HG03378 (cell line): ENCODE measurements at regions not wholly inside any gene's neighbourhood (a gene's known extent, or its start where the extent isn't known, plus 50 kb on each side); places are given as distances from the start of the nearest gene placed in this dataset.
"Not testable (repeated sequence)": the region's sequence is repeated elsewhere in the genome, so short reads cannot be mapped to it uniquely, and the experiment has no call there.

Source experiments
- ATAC-seq: cut with Tn5 transposase; IDR thresholded peaks from one replicate; pipeline ENCODE4 v1.9.1; 2021; ENCODE audit warnings: mild to moderate bottlenecking, moderate library complexity; ENCODE audit not compliant: unreplicated experiment

- ATAC-seq: no peak
Observed at GRCh38 chr1:55815745-55816455, 600.7 kb upstream of the USP24 start.

- no peak for ATAC-seq
Observed at GRCh38 chr1:55814967-55815366, 599.8 kb upstream of the USP24 start.

- no peak for ATAC-seq
Observed at GRCh38 chr1:55813618-55814017, 598.5 kb upstream of the USP24 start.

- no peak for ATAC-seq
Observed at GRCh38 chr1:55812281-55812680, 597.1 kb upstream of the USP24 start.

GRCh38 chr1:55808263-55808662 lies 593.1 kb upstream of the USP24 start:
- ATAC-seq: no peak

GRCh38 chr1:55803429-55803828 lies 588.3 kb upstream of the USP24 start:
- ATAC-seq: no peak

GRCh38 chr1:55801481-55801880 lies 586.3 kb upstream of the USP24 start:
- no peak for ATAC-seq

GRCh38 chr1:55800503-55800902 lies 585.3 kb upstream of the USP24 start:
- ATAC-seq: no peak

- no peak for ATAC-seq
Observed at GRCh38 chr1:55793856-55794255, 578.7 kb upstream of the USP24 start.

- no peak for ATAC-seq
Observed at GRCh38 chr1:55792870-55793269, 577.7 kb upstream of the USP24 start.

GRCh38 chr1:55789466-55789865 lies 574.3 kb upstream of the USP24 start:
- no peak for ATAC-seq

- no peak for ATAC-seq
Observed at GRCh38 chr1:55786396-55786795, 571.2 kb upstream of the USP24 start.

- ATAC-seq: not testable (repeated sequence)
Observed at GRCh38 chr1:55784941-55785450, 569.8 kb upstream of the USP24 start.

- no peak for ATAC-seq
Observed at GRCh38 chr1:55781944-55782482, 566.8 kb upstream of the USP24 start.

GRCh38 chr1:55781003-55781402 lies 565.8 kb upstream of the USP24 start:
- ATAC-seq: no peak

- ATAC-seq: no peak
Observed at GRCh38 chr1:55777545-55777944, 562.4 kb upstream of the USP24 start.

- no peak for ATAC-seq
Observed at GRCh38 chr1:55775007-55775406, 559.8 kb upstream of the USP24 start.

GRCh38 chr1:55774446-55774845 lies 559.3 kb upstream of the USP24 start:
- ATAC-seq: no peak

GRCh38 chr1:55773211-55773940 lies 558.2 kb upstream of the USP24 start:
- ATAC-seq: no peak

- no peak for ATAC-seq
Observed at GRCh38 chr1:55768327-55768952, 553.3 kb upstream of the USP24 start.

- no peak for ATAC-seq
Observed at GRCh38 chr1:55767171-55767570, 552.0 kb upstream of the USP24 start.

- not testable (repeated sequence) for ATAC-seq
Observed at GRCh38 chr1:55765505-55765904, 550.3 kb upstream of the USP24 start.
